GM19023 (cell line): ENCODE measurements at regions not wholly inside any gene's neighbourhood (a gene's known extent, or its start where the extent isn't known, plus 50 kb on each side); places are given as distances from the start of the nearest gene placed in this dataset.
A peak's percentile ranks its signal among the peaks of the same experiment; 100 is the strongest.
"Not testable (repeated sequence)": the region's sequence is repeated elsewhere in the genome, so short reads cannot be mapped to it uniquely, and the experiment has no call there.

Source experiments
- ATAC-seq: cut with Tn5 transposase; IDR thresholded peaks from one replicate; pipeline ENCODE4 v1.9.1; 2021; ENCODE audit warnings: mild to moderate bottlenecking, moderate library complexity; ENCODE audit not compliant: unreplicated experiment

- ATAC-seq: no peak
Measured at GRCh38 chr18:60020107-60020925, 120.5 kb downstream of the PMAIP1 start.

- ATAC-seq: no peak
Measured at GRCh38 chr18:60019463-60019840, 119.7 kb downstream of the PMAIP1 start.

DNA sequence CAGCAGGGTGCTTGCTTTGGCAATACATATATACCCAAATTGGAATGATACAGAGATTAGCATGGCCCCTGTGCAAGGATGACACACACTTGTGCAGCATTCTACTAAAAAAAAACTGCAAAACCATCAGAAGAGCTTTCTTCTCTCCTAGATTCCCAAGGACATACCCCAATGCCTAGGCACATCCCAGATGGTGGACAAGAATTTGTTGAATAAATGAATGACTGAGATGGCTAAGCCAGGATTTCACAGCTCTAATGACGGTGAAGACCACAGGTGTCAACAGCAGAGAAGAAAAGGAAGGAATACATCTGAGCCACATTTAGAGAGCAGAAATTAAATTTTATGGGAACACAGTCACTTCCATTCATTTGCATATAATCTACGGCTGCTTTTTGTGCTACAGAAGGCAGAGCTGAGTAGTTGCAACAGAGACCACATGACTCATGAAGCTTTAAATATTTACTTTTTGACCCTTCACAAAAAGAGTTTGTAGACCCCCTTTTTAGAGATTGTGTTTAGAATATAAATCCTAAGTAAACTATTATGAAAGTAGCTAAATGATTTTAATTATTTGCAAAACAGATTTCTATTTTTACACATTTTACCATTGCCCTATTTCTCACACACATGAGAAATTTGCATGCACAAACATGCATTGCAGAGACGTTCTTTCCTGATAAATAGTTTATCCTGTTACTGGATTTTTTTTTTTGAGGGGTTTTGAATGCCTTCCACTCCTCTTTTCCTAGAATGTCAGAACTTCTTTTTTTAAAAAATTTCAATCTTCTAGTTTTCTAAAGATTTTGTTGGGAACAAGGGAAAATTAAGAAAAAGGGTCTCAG, 119.0 kb downstream of the PMAIP1 start:
- no peak for ATAC-seq

DNA sequence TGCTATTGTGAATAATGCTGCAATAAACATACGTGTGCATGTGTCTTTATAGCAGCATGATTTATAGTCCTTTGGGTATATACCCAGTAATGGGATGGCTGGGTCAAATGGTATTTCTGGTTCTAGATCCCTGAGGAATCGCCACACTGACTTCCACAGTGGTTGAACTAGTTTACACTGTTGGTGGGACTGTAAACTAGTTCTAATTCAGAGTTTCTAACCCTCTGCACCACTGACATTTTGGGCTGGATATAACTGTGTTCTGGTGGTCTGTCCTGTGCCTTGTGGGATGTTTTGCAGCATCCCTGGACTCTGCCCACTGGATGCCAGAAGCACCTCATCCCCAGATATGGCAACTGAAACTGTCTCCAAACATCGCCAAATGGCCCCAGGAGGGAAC, 118.3 kb downstream of the PMAIP1 start:
- ATAC-seq: not testable (repeated sequence)

DNA sequence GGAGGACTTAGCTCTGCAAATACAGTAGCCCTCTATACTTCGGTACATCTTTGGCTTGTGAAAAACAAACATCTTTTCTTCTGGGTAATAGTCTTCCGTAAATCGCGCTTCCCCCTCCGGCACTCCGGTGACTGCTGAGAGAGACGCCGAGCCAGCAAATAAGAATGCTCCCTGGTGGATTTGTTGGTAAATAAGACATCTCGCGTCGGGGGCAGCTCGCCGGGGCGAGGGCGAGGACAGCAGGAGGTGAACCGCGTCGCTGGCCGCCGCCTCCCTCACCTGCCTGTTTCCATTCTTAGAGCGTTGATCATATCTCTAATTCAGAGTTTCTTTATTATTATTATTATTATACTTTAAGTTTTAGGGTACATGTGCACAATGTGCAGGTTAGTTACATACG, 117.6 kb downstream of the PMAIP1 start:
- no peak for ATAC-seq

GRCh38 chr18:60015826-60016225, 116.0 kb downstream of the PMAIP1 start:
- ATAC-seq: not testable (repeated sequence)

DNA sequence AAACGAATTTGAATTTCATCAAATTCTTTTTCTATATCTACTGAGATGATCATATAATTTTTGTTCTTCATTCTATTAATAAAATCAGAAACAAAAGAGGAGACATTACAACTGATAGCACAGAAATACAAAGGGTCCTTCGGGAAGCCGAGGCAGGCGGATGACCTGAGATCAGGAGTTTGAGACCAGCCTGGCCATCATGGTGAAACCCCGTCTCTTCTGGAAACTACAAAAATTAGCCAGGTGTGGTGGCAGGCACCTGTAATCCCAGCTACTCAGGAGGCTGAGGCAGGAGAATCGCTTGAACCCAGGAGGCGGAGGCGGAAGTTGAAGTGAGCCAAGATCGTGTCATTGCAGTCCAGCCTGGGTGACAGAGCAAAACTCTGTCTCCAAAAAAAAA, 113.4 kb downstream of the PMAIP1 start:
- ATAC-seq: not testable (repeated sequence)

GRCh38 chr18:60010984-60011383, 111.2 kb downstream of the PMAIP1 start:
- no peak for ATAC-seq

DNA sequence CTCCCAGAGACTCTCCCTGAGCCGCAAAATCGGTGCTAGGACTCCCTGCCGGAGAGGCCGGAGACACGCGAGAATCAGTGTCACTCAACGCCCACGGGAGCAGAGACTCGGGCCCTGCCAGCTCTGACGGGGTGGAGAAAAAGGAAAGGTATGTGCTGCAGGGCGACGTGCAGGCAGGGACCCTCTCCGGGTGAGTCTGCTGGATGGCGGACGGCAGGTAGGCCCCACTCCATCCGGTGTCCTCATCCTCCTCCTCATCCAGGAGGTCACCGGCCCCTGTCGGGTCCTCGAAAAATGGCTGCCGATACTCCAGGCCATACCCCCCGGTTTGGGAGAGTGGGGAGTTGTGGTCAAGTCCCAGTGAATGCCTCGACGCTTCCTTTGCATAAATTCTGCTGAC, 110.7 kb downstream of the PMAIP1 start:
- no peak for ATAC-seq

DNA sequence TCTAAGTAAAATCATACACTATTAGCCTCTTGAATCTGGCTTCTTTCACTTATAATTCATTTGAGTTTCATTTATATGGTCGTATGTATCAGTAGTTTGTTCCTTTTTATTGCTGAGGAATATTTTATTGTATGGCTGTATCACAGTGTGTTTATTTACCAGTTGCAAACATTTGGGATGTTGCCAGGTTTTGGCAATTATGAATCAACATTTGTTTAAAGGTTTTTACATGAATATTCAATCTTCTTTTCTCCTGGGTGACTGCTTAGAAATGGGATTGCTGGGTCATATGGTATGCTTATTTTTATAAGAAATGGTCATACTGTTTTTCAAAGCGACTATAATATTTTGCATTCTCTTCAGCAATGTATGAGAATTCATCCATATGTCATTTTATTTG, 107.9 kb downstream of the PMAIP1 start:
- ATAC-seq: no peak

DNA sequence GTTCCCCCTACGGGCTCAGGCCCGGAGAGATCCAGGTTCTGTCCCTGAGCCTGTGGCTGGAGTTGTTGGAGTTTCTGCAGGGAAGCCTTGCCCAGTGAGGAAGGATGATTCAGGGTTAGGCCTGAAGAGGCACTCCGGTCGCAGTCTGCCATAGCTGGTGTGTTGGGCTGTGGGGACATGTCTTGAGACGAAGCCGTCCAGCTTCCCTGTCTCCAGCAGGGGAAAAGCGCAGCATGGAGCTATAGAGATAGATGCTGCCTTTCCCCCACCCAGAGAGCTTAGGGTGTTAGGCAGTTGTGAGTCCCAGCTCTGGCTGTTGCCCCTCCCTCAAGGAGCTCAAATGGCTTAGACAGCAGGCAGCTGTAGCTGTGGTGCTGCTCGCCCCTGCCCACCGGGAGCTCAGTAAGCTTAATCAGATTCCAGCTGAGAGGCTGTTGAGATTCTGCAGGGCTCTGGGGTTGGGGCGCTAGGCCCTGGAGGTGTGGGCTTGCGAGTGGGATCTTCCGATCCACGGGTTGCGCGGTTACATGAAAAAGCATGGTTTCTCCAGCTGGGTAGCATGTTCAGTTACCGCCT, 103.9 kb downstream of the PMAIP1 start:
- no peak for ATAC-seq

DNA sequence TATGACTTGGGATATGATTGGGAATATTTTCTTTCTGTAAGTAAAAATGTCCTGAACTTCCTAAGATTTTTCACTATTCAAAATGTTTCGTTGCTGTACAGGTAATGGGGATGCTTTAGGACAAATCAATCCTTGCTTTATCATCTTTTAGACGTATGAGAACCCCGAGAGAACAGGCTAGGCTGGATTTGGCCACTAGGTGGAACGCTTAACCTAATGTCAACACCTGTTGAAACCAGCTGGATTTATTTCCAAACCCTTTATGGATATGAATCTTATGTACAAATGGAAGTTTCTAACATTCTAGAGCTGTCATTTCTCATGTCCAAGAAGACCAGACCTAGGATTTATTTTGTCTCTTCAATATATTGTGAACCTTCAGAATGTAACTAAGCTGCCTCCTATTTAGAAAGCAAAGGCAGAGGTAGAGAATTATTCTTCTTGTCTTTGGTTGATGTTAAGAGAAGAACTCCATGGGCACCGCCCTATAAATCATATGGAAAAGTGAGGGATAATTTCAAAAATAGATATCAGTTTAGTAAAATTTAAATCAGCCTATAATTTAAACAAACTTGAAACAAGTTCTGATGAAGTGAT, 96.7 kb downstream of the PMAIP1 start:
- ATAC-seq: peak; percentile 72

DNA sequence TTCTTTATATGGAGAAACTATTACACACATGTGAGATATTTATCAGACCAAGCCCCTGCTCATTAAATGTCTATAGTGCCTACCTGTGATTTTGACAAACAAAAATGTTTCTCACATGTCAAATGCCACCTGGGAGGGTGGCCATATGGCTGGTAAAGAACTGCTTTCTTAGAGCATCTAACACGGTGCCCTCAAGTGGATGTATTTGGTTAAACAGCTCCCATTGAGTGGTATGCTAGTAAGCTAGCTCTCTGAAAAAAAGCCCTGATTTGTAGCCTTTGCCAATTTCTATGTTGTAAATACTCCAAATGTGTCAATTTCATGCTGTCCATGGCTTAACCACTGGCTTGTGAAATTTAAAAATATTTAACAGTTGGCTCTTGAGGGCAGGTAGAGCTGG, 94.6 kb downstream of the PMAIP1 start:
- ATAC-seq: peak; percentile 55

DNA sequence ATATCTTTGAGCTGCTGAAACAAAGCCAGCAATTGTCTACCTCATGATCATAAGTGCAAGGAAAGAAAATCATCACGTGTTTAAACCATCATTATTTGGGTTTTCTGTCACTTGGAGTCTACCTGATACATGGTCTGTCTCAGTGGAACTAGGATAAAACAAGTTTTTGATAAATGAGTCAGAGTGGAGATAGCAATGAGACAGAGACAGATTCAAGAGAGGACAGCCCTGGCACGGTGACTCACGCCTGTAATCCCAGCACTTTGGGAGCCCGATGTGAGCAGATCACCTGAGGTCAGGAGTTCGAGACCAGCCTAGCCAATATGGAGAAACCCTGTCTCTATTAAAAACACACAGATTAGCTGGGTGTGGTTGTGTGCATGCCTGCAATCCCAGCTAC, 93.8 kb downstream of the PMAIP1 start:
- no peak for ATAC-seq

DNA sequence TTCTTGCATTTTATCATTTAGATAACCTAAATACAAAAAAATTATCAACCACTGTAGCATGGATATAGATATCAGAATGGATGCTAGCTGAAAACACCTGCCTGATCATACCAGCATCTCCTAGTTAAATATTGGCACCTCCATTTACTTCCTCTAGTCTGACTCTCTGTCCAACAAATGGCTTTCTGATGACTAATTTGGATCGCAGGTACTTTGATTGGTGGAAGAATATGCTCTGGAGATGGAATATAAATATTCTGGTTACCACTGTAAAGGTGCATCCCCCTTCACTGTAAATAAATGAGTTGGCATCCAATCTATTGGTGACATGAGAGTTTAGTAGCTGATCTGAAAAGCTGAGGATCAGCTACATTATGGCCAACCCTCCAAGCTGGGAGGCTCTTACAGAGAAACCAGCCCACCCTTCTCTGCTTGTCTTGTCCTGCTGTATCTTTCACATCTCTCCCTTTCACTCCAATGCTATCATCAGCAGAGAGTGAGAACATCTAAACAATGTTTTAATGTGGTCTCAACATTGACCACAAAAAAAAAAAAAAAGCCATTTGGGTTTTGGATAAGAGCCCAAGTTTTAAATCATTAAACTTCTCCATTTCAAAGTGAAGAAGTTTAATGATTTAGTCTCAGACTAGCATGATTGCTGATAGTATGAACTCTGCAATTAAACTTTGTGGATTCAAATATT, 90.5 kb downstream of the PMAIP1 start:
- no peak for ATAC-seq

DNA sequence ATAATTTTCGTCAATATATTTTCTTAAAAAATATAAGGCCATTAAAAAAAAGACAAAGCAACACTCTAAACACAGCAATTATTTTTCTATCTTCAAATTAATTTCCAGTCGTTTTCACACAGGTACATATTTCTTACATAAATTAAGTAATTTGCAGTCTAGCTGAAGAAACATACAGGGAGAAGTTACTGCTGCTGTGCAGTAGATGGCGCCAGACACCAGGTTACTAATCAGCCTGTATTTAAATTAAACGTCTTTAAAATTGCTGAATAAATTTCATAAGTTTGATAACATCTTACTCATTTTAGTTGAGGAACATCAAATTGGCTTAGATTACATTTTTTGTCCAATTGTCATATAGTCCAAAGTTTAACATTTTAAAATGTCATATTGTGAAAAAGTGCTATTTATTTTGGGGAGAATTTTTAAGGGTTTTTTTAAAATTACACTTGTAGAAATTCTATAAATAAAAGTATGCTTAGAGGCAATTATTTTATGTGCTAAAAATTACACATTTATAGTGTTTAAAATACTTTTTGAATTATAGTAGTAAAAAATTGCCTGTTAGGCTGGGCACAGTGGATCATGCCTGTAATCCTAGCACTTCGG, 88.4 kb downstream of the PMAIP1 start:
- ATAC-seq: no peak

- ATAC-seq: no peak
Measured at GRCh38 chr18:59987102-59987501, 87.3 kb downstream of the PMAIP1 start.

- no peak for ATAC-seq
Measured at GRCh38 chr18:59986139-59986538, 86.3 kb downstream of the PMAIP1 start.

DNA sequence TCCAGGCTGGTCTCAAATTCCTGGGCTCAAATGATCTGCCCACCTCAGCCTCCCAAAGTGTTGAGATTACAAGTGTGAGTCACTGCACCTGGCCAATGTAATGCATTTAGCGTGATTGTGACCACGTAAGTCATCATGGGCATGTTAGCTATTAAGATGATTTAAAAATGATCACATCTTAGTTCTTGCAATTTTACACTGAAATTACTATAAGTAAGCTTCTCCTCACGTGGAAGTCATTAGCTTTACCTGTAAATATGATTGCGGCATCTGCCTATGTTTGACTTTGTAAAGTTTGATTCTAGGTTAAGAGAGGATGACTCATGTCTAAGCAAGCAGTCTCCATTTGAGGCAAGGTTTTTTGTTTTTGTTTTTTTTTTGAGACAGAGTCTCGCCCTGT, 85.5 kb downstream of the PMAIP1 start:
- no peak for ATAC-seq

DNA sequence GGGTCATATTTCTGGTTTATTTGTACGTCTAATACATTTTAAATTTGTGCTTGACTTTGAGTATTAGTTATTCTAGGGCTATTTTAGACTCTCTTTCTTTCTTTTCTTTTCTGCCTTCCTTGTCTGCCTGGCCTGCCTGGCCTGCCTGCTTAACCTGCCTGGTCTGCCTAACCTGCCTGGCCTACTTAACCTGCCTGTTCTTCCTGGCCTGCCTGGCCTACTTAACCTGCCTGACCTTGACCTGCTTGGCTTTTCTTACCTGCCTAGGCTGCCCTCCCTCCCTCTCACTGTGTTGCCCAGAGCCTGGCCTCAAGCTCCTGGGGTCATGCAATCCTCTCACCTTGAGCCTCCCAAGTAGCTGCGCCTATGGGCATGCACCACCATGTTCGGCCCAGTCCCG, 83.7 kb downstream of the PMAIP1 start:
- ATAC-seq: no peak
